ENCODE measurements at regions not wholly inside any gene's neighbourhood (a gene's known extent, or its start where the extent isn't known, plus 50 kb on each side); places are given as distances from the start of the nearest gene placed in this dataset.

DNA sequence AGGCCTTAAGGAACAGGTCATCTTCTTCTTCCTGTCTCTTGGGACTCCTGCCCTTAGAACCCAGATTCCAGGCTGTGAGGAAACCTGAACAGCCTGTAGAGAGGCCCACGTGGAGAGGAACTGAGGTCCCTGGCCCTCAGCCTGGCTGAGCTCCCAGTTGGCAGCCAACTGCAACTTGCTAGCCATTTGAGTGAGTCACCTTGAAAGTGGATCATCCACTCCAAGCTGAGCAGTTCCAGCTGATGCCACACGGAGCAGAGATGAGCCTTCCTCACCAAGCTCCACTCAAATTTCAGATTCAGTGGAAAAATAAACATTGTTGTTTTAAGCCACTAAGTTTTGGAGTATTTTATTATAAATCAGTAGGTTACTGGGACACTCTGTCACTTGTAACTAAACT is 392.5 kb downstream of the BCOR start:
- DNase-seq (ENCODE audit: low read depth in 2 of 2), result no peak

DNA sequence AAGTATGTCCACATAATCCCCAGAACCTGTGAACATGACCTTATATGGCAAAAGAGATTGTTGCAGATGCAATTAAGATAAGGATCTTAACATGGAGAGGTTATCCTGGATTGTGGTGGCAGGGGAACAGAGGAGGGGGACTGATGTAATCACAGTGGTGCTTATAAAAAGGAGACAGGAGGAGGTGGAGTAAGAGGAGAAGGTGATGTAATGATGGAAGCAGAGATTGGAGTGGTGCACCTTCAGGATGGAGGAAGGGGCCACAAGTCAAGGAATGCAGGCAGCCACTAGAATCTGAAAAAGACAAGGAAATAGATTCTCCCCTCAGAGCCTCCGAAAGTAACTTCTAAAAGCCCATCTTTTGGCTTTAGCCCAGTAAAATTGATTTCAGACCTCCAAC is 388.4 kb downstream of the BCOR start:
- no peak for DNase-seq (ENCODE audit: low read depth in 2 of 2)

DNA sequence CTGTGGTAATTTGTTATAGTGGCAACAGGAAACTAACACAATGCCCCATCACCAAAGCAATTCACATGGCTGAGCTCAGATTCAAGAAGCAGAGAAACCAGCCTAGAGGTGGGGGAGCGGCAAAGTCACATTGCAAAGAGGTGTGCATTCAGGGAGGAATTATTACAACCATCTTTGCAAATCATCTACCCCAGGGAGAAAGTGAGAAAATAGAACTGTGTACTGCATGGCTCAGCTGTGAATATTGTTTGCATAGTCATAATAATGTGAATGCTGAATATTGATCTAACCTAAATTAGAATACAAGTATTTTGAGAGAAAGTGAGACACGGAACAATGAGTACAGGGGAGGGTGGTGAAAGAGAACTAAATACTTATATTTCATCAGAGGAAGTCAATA is 387.9 kb downstream of the BCOR start:
- no peak for DNase-seq (ENCODE audit: low read depth in 2 of 2)

DNA sequence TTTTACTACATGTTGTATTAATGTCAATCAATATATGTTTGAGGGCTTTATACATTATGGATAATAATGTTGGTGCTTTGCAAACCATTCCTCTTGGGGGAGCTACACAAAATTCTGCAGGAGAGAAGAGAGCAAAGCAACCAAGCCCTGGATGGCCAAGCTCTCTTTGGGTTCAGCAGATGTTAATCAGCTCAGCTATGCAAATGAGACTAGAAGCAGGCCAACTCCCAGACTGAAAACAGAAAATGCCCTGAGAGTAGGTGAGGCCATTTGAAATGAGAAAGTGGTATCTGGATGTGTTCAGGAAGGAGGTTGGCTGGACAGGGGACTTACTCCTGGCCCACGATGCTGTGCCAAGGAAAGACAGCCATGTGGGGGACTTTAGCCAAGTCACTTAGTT is 387.0 kb downstream of the BCOR start:
- DNase-seq (ENCODE audit: low read depth in 2 of 2), result no peak

DNA sequence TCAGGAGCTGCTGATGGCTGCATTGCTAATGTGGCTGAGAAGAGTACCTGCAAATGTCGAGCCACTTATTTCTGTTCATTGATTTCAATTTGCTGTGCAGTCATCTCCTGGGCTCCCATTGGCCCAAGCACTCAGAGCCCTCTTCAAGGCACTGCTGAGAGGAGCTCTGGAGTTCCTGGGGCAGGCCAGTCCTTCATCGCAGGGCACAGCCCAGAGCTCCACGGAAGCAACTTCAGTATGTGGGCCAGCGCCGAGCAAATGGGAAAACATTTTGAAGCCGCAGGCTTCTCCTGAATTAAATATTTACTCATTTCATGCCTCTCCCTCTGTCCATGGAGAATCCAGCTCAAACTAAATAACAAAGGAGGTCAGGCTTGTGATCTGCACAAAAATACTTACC is 383.3 kb downstream of the BCOR start:
- no peak for DNase-seq (ENCODE audit: low read depth in 2 of 2)

DNA sequence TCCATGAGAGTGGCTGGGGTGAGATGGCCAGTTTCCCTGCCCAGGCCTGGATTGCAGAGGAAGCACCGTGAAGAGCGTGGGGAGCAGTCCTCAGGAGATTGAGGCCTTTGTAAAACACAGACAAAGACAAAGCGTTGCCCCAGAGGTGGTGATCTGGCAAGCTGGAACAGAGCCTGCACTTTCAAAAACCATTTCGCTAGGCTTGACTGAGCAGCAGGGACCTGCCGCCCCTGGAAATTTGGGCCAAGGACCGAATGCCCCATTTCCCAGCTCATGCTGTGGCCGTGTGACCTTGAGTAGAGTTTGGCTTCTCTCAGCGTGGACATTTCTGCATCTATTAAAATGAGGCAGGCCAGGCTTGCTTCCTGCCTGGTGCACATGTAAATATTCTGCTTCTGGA is 381.4 kb downstream of the BCOR start:
- no peak for DNase-seq (ENCODE audit: low read depth in 2 of 2)

DNA sequence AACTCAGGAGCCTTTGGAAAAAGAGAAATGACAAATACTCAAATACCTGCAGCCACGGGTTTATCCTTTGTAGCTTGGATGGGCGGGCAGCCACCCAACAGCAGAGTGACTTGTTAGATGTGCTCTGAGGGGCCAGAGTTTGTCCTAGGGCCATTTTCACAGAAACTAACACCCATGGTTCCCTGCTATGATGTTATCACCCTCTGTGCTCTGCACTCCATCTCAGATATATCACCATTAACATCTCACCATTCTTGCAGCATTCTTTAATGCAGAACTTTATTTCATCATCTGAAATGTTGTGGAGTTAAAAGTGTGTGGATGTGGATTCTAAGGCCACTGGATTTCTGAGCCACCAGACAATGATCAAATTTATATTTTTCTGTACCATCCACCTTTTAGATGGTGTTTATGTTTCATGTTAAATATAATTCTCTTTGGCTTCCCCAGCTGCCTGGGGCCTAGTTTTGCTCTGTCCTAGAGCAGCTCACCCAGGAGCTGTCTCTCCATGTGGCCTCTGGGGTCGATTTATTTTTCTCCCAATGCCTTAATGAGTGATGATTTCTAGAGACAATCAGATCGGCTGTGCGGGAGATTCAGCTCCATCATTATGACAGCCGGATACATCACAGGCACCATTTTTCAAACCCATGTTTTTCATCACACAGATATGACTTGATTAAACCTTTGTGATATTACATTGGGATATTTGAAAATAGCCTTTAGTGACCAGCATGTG is 380.8 kb downstream of the BCOR start:
- DNase-seq (ENCODE audit: low read depth in 2 of 2), result no peak

DNA sequence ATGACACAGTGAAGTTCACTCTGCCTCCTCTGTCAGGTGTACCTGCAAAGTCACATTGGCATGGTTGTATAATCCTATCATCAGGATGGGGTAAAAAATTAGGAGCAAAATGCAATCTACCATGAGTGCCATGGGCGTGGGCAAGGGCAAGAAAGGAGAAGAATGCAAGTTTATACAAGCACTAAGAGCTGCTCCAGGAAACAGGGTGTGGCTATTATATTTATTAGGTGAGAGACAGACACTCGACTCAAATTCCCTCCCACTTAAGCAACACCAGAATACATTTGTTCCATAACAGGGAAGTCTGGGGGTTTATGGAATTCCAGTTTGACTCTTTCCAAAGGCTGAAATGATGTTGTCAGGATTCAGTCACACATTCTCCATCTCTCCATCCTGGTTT is 378.8 kb downstream of the BCOR start:
- DNase-seq (ENCODE audit: low read depth in 2 of 2), result no peak

DNA sequence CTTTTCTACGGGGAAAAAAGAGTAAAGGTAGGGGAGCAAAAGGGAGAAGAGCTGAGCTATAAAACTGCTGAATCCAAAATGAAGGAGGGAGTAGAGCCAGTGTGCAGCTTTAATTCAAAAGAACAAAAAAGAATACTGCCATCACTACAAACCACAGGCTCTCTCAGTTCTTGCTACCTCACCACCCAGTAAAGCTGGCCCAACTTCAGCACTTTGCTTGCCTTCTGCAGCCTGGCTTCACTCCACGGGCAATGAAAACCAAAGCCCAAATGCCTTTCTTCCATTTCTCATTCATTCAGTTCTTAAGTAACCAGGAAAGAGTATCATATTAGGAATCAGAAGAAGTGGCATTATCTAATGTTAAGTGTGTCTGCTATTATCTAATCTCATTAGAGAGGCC is 376.8 kb downstream of the BCOR start:
- no peak for DNase-seq (ENCODE audit: low read depth in 2 of 2)

DNA sequence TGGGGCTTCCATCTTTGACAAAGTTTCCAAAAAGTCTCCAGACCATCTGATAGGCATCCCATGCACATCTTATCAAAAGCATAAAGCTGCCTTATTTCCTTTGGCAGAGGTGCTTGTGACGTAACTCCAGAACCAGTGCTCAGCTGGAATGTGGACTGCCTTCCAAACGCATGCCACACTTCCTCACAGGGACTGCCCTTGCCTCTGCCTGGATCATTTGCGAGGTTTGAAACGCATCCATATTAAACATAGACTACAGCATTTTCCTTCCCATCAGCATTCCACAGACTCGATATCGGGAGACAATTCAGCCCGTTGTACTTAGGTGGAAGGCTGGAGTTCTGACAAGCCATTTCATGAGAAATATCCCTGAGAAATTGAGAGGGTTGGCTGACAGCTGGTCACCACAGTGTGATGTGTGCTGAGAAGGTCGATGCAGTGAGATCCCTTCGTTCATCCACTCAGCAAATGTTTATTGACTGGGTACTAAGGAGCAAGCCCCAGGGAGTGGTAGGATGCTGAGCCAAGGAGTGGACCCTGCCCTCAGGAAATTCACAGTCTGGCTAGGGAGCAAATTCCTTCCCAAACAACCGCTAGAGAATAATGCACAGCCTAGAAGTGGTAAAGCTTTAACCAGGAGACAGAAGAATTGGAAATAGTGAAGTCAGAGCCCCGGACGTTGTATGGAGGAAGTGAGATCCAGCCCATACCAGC is 376.0 kb downstream of the BCOR start:
- no peak for DNase-seq (ENCODE audit: low read depth in 2 of 2)

DNA sequence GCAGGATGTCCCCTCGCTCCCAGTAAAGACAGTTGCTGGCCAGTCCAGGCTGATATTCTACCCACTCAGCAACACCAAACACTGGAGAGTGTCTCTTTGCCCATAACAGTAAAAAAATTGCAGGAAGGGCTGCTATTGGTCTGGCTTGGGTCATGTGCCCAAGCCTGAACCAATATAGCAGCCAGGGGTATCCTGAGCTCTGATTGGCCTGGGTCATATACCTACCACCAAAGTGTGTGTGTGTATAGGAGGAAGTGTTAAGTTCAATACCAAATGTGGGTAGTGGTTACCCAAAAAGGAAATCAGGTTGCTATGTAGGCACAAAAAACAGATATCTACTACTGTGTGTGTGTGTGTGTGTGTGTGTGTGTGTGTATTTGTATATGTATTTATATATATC is 373.2 kb downstream of the BCOR start:
- DNase-seq (ENCODE audit: low read depth in 2 of 2), result no peak

DNA sequence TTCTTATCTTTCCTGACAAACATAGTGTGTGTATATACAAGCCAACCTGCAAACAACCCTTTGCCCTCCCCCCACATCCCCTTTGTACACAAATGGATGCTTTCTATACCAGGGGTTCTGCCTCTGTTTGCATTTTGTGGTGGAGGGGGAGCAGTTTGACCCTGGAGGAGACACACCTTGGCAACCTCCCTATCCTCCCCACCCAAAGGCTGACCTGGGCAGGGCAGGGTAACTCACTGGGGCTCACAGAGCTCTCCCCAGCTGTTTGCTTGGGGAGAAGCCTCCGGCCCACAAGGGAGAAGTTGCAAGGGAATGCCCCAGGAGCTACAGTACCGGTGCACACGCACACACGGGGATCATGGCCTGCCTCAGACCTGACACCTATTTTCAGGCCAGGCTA is 372.6 kb downstream of the BCOR start:
- no peak for DNase-seq (ENCODE audit: low read depth in 2 of 2)

DNA sequence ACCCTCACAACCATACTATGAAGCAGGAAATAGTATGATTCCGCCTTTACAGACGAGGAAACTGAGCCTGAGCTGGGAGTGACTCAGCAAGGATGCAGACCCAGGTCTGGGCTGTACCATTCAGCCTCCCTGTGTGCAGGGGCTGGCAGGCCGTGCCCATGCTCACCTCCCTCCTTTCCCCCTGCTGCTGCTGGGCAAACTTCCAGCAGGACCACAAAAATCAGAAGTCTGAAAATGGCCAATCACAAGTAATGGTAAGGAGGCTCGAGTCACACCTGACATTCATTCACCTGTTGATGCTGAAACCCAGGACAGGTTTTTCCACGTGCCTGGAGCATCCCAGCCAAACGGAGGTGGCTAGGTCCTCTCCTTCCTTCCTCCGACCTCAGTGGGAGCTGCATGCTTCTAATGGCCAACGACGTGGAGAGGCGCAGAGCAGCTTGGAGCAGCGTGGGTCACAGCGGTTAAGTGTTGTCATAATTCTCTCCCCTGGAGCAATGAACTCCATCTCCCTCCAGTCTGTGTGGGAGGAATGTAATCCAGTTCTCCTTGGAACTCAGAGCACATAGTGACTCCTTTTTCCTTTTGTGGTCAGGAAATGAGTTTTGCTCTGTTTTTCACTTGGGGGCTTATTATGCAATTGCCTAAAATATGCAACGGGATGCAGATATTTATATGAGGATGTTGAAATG is 371.7 kb downstream of the BCOR start:
- no peak for DNase-seq (ENCODE audit: low read depth in 2 of 2)

DNA sequence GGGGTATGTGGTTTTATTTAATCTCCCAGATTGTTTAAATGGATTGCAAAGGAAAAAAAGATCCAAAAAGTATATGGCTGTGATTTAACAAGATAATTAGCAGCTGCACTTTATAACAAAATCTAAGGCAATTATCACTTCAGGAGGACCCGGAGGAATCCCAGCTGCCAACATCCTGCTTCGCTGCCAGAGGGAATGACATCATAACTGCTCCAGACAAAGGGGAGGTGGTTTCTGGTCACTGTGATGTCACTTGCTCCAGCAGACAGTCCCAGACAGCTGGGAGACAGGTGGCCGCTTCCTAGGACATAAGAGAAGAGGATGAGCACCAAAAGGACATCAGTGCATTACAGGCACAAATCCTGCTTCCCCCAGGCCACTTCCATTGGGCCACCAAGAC is 371.0 kb downstream of the BCOR start:
- no peak for DNase-seq (ENCODE audit: low read depth in 2 of 2)

DNA sequence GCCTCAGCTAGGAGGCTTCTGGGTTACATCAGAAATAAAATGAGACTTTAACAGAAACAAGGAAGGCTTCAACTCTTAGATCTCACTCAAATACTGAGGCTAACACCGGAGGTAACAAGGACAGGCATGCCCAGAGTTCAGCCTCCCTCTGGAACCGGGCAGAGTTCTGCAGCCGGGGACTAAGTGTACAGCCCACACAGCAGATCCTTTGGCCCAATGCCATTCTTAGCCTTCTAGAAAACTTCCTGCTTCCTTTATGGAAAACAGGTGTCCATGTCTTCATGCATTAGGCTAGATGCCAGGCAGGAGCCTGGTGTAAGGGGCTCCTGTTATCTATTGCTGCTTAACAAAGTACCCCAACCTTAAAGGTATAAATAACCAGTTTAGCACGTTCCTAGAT is 369.7 kb downstream of the BCOR start:
- DNase-seq (ENCODE audit: low read depth in 2 of 2), result no peak

DNA sequence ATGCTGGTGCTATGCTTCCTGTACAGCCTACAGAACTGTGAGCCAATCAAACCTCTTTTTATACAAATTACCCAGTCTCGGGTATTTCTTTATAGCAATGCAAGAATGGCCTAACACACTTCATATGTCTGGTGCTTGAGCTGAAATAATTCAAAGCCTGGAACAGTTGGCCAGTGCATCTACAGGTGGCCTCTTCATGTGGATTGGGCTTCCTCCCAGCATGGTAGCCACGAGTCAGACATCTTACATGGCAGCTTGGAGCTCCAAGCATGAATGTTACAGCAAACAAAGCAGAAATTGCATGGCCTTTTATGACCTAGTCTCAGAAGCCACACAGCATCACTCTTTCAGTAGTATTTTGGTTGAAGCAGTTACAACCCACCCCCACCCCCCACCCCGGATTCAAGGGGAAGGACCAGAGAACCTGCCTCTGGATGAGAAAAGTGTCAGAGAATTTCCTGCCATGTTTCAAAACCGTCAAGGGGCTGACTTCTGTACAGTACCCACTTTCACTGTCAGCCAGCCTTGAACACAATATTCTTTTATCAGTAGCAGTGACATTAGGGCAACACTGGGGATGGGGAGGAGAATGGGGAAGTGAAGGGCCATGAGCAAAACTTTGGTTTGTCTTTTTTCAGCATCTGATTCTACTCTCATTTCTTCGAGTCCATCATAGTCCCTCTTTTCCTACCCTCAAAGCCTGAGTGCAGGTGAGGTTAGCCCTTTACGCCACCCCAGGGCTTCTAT is 368.7 kb downstream of the BCOR start:
- no peak for DNase-seq (ENCODE audit: low read depth in 2 of 2)

DNA sequence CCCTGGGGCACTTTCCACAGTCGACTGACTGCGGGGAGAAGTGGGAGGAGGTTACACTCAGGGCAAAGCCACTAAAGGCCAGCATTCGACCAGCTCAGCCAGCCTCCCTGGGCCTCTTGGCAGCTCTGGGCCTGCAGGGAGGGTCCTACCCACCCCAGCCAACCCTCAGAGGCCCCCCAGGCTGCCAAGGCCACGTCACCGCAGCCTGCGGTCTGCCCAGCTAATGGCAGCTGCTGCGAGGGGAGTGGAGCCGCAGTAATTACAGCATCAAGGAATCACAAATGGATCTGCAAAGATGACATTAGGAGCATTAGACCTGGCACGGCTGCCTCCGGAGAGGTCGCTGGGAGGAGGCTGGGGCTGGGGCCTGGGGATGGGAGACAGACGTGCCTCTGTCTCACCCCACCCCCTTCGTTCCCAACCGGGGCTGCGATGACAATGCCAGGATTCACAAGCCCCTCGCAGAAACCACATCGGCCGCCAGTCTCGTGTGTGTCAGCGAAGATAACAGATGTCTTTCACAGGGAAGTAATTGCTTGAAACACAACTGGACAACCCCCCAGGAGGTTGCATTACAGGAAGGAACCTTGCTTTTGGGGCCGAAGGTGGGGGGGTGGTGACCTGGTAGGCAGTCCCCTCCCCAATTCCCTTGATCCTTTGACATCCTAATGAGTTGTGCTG is 367.6 kb downstream of the BCOR start:
- no peak for DNase-seq (ENCODE audit: low read depth in 2 of 2)

DNA sequence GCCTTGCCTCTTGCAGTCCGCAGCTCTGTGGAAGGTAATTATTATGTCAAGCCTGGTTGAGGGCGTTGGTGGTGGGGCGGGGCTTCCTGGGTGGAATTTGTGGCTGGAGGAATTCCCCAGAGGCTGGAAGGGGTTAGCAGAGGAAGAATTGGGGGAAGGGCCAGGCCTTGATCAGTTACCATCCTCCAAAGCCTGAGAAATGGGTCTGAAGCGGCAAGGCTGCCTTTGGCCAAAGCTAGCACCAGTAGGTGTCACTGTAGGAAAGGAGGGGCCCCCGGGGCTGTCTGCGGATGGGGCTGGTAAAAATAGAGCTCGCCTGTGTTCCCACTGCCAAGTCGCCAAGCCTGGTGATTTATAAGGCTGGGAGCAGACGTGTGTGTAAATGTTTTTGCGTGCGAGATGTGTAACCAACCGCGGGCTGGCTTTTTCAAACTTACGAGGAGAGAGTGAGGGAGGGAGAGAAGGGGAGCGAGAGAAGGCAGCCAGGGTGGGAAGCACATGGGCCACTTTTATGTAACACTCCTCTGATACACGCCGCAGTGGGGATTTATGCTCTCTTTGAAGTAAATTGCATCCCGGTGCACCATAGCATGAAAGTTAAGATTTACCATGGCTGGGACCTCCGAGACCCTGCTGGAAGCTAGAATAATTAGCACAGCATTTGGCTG is 367.0 kb downstream of the BCOR start:
- peak in 1 of 2 donors; percentile 25 for DNase-seq (ENCODE audit: low read depth in 2 of 2)

DNA sequence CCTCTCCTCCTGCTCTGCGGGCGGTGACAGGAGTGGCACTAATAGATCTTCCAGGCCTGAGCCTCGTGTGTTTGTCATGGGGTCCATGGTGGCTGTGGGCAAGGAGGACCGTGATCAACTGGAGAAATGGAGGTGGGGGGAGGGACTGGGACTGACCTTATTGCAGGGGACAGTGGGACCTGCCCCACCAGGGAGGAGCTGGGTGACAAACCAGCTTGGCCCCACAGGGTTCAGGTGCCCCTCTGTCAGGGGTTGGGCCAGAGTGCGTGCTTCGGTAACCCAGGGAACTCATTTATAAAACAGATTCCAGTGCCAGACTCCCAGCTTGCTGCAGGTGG is 366.5 kb downstream of the BCOR start:
- DNase-seq (ENCODE audit: low read depth in 2 of 2), result no peak

DNA sequence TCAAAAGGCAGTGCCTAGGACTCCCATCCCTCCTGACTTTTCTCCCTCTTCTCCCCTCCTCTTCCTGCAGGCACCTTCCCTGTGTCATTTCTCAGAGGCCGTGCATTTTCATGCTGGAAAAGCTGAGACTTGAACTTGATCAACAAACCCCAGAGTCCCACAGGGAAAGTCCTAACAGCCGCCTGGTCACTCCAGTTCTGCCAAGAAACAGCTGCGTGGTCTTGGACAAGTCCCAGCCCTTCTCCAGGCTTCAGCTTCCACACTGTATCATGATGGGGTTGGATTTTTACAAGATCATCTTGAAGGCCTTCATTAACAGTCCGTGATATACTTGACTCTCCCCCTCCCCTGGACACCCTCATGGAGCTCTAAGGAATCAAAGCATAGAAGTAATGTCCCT is 366.0 kb downstream of the BCOR start:
- DNase-seq (ENCODE audit: low read depth in 2 of 2), result no peak

DNA sequence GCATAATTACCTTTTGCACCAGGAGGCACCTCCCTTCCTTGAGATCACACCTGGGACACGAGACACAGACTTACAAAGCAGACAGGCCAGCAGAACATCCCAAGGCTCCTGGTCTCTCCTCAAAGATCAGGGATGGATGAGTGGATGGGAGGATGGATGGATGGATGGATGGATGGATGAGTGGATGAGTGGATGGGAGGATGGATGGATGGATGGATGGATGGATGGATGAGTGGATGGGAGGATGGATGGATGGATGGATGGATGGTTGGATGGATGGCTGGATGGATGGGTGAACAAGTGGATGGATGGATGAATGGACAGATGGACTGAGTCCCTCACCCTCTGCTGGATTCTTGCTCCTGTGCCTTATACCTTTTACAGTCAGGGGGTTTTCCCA is 364.0 kb downstream of the BCOR start:
- DNase-seq (ENCODE audit: low read depth in 2 of 2), result no peak

Measured in activated CD8-positive, alpha-beta memory T cell treated with anti-CD3 and anti-CD28 coated beads for 4 hours (primary cell).